ENCODE measurements at regions not wholly inside any gene's neighbourhood (a gene's known extent, or its start where the extent isn't known, plus 50 kb on each side); places are given as distances from the start of the nearest gene placed in this dataset.

DNA sequence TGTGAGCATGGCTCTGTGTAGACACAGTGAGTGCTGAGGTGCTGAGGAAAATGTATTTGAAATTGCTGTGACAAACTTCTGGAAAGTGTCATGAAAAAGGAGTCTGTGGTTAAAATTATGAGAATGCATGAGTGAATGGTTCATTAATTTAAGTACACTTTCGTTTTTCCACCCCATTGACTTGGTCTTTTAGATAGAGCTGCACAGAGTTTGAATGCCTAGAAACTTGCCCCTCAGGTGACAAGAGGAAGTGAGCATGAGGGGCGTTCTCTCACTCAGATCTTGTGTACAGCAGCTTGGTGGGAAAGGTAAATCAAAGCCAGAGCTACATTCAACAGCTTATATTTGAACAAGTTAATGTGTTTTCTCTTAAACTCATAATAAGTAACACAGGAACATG is 296.8 kb downstream of the WDR72 start:
- H3K4me3 ChIP-seq (ENCODE audit: low read depth, low read length): no peak overlapping the region
- no peak for TF ChIP-seq CTCF (IDR thresholded peaks at IDR 0.05; ENCODE audit: low read depth, low read length)

- no peak for TF ChIP-seq CTCF (IDR thresholded peaks at IDR 0.05; ENCODE audit: low read depth, low read length)
- H3K4me3 ChIP-seq (ENCODE audit: low read depth, low read length): no peak overlapping the region
Observed at GRCh38 chr15:53461677-53462076, 297.8 kb downstream of the WDR72 start.

- TF ChIP-seq CTCF (IDR thresholded peaks at IDR 0.05; ENCODE audit: low read depth, low read length): no peak
- no peak overlapping the region for H3K4me3 ChIP-seq (ENCODE audit: low read depth, low read length)
Observed at GRCh38 chr15:53458736-53459135, 300.7 kb downstream of the WDR72 start.

DNA sequence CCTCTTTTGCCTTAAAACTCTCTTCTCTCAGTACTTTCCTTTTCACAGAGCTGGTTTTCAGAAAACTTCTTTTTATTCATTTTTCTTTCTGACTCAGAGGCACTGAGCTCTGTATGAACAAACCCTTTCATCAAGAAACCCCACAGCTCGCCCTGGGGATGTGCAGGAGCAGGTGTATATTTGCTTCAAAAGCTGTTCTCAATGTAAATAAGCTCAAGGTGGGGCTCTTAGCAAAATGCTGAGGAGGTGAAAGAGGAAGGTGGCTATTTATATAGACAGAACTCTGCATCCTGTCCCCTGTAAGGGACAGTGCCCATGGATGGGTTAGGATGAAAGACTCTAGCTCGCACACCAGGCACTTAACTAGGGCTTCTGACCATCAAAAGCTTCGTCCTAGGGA is 302.0 kb downstream of the WDR72 start:
- H3K4me3 ChIP-seq (ENCODE audit: low read depth, low read length): no peak overlapping the region
- no peak for TF ChIP-seq CTCF (IDR thresholded peaks at IDR 0.05; ENCODE audit: low read depth, low read length)

- no peak overlapping the region for H3K4me3 ChIP-seq (ENCODE audit: low read depth, low read length)
- no peak for TF ChIP-seq CTCF (IDR thresholded peaks at IDR 0.05; ENCODE audit: low read depth, low read length)
Observed at GRCh38 chr15:53454843-53455721, 304.4 kb downstream of the WDR72 start.

- TF ChIP-seq CTCF (IDR thresholded peaks at IDR 0.05; ENCODE audit: low read depth, low read length): no peak
- H3K4me3 ChIP-seq (ENCODE audit: low read depth, low read length): no peak overlapping the region
Observed at GRCh38 chr15:53454535-53454842, 305.0 kb downstream of the WDR72 start.

DNA sequence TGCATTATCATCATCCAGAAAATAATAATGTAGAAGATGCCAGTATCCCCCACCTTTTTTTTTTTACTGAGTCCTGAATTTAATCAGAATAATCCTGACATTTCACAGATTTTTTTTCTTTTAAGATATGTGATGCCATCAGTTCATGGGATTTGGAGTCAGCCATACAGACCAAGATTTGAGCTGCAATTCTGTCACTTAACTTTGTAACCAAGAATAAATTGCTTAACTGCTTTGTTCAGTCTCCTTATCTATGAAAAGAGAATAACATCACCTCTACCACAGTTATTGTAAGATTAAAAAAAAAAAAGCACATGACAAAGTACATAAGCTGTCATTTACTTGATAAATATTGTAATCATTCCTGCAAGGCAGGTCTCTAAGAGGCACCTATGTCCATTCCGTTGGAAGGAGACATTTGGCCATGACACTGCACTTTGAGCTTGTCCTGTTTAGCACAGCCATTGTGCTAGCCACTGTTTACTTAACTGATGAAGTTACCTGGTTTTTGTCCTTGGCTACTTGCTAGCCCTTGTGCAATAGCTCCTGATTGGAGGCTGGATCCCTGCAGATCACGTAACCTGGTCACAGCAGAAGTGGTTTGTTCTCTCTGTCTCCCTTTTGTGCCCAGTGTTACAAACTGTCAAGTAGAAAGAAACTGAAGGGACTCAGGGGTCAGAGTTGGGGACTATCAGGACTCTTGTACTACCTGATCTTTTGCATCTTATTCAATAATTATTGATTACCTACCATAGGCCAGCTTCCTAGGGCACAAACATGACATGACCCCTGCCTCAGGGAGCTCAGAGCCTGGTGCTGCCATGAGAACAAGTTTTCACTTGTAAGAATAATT is 306.0 kb downstream of the WDR72 start:
- no peak for TF ChIP-seq CTCF (IDR thresholded peaks at IDR 0.05; ENCODE audit: low read depth, low read length)
- no peak overlapping the region for H3K4me3 ChIP-seq (ENCODE audit: low read depth, low read length)

Data from WI38 (cell line).